Adrenal gland (tissue), 5 donors: ENCODE measurements at regions not wholly inside any gene's neighbourhood (a gene's known extent, or its start where the extent isn't known, plus 50 kb on each side); places are given as distances from the start of the nearest gene placed in this dataset.

Experiments
- CTCF ChIP-seq, 6 experiments: fragments of 450-650 bp in 4 of 6; fragments of 200-600 bp in 2 of 6; sonication (generic) in 1 of 6; IDR thresholded peaks; 1 replicate in 5 of 6; 2 replicates in 1 of 6; pipeline versions ENCODE4 v1.5.1 to v1.8.0; 2016 to 2021; ENCODE audit warnings: antibody characterized with exemption in 6 of 6, mild to moderate bottlenecking in 2 of 6, moderate library complexity in 1 of 6
- POLR2A ChIP-seq, 2 donors: fragments of 450-650 bp; IDR thresholded peaks; one replicate each; pipeline ENCODE4 v1.6.1; 2017; ENCODE audit warnings: antibody characterized with exemption in 2 of 2, mild to moderate bottlenecking in 2 of 2, moderate library complexity in 1 of 2
- donor health status: DM: no; HTN: no; CAD: no.

- no peak for TF ChIP-seq CTCF (IDR thresholded peaks at IDR 0.05)
- TF ChIP-seq POLR2A (IDR thresholded peaks at IDR 0.05) = no peak
Measured at GRCh38 chr6:14709066-14709670, 536.7 kb upstream of the JARID2 start.
